Duodenal mucosa (tissue), 2 donors: ENCODE measurements at regions not wholly inside any gene's neighbourhood (a gene's known extent, or its start where the extent isn't known, plus 50 kb on each side); places are given as distances from the start of the nearest gene placed in this dataset.

ENCODE experiments used
- H3K27ac ChIP-seq: one replicate; pipeline ENCODE4 v1.7.0; 2013; ENCODE audit warnings: low read depth, low read length
- H3K27me3 ChIP-seq, 2 donors: one replicate each; pipeline ENCODE4 v1.7.0; 2013; ENCODE audit warnings: low read length in 2 of 2, control low read depth in 1 of 2; ENCODE audit not compliant: insufficient read depth in 2 of 2, control insufficient read depth in 1 of 2
- H3K36me3 ChIP-seq, 2 donors: one replicate each; pipeline ENCODE4 v1.7.0; 2013; ENCODE audit warnings: low read length in 2 of 2, control low read depth in 1 of 2; ENCODE audit not compliant: insufficient read depth in 2 of 2, control insufficient read depth in 1 of 2
- H3K4me1 ChIP-seq, 2 donors: one replicate each; pipeline ENCODE4 v1.7.0; 2013; ENCODE audit warnings: low read length in 2 of 2, control low read depth in 1 of 2; ENCODE audit not compliant: insufficient read depth in 2 of 2, control insufficient read depth in 1 of 2
- H3K4me3 ChIP-seq, 2 donors: one replicate each; pipeline ENCODE4 v1.7.0; 2013; ENCODE audit warnings: low read length in 2 of 2, low read depth in 1 of 2
- H3K9ac ChIP-seq, 2 donors: one replicate each; pipeline ENCODE4 v1.7.0; 2013; ENCODE audit warnings: low read length in 2 of 2, low read depth in 1 of 2
- H3K9me3 ChIP-seq, 2 donors: one replicate each; pipeline ENCODE4 v1.7.0; 2013; ENCODE audit warnings: low read length in 2 of 2, control low read depth in 1 of 2; ENCODE audit not compliant: control insufficient read depth in 1 of 2

DNA sequence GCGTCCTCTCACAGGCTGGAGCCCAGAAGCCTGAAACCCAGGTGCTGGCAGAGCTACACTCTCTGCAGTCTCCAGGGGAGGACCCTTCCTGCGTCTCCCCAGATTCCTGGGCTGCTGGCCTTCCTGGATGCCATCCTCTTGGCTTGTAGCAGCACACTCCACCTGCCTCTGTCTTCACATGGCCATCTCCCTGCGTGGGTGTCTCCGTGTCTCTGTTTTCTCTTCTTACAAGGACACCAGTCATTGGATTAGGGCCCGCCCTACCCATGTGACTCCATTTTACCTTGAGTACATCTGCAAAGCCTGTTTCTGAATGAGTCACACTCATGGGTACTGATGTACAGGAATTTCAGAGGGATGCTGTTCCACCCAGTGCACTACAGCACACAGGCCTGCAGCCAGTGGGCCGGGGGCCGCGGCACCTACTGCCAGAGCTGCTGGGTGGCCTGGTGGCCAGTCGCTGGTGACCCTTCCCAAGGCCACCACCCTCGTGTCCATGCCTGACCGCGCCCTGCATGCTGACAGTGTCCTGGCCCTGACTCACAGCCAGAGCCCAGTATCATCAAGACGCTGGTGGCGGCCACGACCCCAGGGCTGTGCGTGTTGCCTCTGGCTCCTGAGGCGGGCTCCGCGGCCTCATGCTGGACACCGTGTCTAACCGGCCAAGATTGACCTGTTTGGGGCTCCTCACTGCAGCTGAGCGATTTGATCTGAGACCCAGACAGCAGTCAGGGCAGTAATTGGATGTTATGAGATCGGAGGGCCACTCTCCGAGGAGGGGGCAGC lies 63.6 kb upstream of the NKX1-1 start:
- Histone ChIP-seq H3K27ac (no peak overlapping the region), H3K36me3 (no peaks in the 10 kb centered on the region), H3K9ac (no peak overlapping the region), H3K4me1 (no peaks in the 10 kb centered on the region), H3K4me3 (no peak overlapping the region), H3K9me3 (peaks cover 0 to 9% of the 10 kb centered on the region in 2 donors), H3K27me3 (peaks cover 15 to 16% of the 10 kb centered on the region in 2 donors)

DNA sequence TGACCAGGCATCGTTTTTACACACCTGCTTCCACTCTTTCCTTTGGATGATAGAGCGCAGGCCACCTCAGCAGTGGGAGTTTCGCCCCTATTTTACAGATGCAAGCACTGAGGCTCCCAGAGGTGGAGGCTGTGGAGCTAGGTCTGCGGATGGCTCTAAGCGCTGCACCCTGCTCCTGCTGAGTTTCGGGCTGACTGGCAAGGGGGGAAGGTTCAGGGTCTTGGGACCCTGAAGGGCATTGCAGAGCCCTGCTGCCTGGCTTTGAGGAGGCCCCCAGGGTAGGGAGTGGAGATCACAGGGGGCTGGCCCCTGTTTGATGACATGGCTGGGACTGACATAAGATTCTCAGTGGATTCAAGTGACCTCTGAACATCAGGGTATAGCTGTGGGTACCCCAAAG lies 62.8 kb upstream of the NKX1-1 start:
- no peak overlapping the region for H3K4me3 ChIP-seq
- no peaks in the 10 kb centered on the region for H3K4me1 ChIP-seq
- H3K27ac ChIP-seq, result no peak overlapping the region
- H3K27me3 ChIP-seq, result peaks cover 15 to 18% of the 10 kb centered on the region in 2 donors
- H3K9ac ChIP-seq, result no peak overlapping the region
- peaks cover 0 to 9% of the 10 kb centered on the region in 2 donors for H3K9me3 ChIP-seq
- H3K36me3 ChIP-seq, result no peaks in the 10 kb centered on the region

DNA sequence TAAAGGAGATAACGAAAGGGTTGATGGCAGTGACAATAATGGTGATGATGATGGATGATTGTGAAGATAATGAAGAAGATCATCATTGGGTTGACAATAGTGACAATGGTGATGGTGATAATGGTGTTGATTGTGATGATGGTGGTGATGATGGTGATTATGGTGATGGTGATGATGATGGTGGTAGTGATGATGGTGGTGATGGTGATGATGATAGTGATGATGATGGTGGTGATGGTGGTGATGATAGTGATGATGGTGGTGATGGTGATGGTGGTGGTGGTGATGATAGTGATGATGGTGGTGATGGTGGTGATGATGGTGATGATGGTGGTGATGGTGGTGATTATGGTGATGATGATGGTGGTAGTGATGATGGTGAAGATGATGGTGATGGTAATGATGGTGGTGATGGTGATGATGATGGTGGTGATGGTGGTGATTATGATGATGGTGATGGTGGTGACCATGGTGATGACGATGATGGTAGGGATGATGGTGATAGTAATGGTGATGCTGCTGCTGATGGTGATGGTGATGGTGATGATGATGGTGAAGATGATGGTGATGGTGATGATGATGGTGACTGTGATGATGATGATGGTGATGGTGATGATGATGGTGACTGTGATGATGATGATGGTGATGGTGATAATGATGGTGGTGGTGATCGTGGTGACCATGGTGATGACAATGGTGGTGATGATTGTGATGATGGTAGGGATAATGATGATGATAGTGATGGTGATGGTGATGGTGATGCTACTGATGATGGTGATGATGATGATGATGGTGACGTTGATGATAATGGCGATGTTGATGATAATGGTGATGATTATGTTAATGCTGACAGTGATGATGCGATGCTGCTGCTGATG lies 61.6 kb upstream of the NKX1-1 start:
- Histone ChIP-seq H3K9me3 (peaks cover 0 to 9% of the 10 kb centered on the region in 2 donors), H3K4me3 (no peak overlapping the region), H3K4me1 (no peaks in the 10 kb centered on the region), H3K27ac (no peak overlapping the region), H3K36me3 (no peaks in the 10 kb centered on the region), H3K27me3 (peaks cover 11 to 13% of the 10 kb centered on the region in 2 donors), H3K9ac (no peak overlapping the region)

DNA sequence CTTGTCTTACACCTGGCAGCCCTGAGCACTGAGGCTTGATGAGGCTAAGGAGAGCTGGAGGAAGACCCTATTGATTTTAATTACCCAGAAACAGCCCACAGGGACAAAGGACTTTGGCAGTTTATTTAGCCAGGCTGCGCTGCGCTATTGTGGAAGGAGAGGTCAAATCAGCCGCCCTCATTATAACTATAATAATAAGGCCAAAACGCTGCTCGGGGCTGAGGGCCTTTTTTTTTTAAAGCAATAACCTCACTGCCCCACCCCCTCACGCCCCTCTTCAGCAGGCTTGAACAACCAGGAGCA lies 60.6 kb upstream of the NKX1-1 start:
- Histone ChIP-seq H3K4me3 (no peak overlapping the region), H3K27me3 (peaks cover 7 to 9% of the 10 kb centered on the region in 2 donors), H3K4me1 (no peaks in the 10 kb centered on the region), H3K36me3 (no peaks in the 10 kb centered on the region), H3K9me3 (peaks cover 0 to 9% of the 10 kb centered on the region in 2 donors), H3K9ac (no peak overlapping the region), H3K27ac (no peak overlapping the region)

DNA sequence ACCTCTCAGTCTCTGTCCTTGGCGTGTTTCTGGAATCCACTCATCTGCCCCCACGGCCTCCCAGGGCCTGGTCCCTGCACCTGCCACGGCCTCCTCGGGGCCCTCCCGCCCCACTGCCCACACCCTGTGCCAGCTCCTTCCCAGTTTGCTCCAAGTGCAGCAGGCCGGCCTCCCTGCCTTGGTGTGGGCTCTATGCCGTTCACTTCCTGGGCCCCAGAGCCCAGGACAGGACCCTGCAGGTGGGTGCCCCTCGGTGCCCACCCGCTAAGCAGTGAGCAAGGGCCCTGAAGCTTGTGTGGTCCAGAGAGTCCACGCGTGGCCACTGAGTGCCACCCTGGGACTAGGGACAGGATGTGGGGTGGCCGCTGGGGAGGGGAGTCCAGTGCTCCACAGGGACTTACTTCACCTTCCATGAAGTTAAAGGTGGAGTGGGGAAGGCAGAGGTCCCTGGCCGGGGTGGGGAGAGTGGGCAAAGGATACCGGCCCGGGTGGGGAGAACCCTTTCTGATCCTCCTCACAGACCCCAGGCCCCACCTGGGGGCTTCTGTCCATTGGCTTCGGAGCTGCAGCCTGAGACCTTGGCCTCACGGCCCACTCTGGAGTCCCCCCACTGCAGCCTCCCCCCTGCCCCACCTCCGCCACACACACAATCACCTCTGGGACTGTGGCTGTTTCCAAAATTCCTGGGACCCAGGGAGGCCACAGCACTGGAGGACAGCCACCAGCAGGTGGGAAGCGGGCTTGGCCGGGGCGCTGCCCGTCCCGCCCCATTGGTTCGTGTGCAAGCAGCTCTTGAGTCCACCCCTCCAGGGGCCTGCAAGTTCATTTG lies 60.0 kb upstream of the NKX1-1 start:
- no peak overlapping the region for H3K27ac ChIP-seq
- peaks cover 0 to 9% of the 10 kb centered on the region in 2 donors for H3K9me3 ChIP-seq
- no peak overlapping the region for H3K4me3 ChIP-seq
- no peaks in the 10 kb centered on the region for H3K36me3 ChIP-seq
- no peak overlapping the region for H3K9ac ChIP-seq
- H3K4me1 ChIP-seq, result no peaks in the 10 kb centered on the region
- peaks cover 4 to 10% of the 10 kb centered on the region in 2 donors for H3K27me3 ChIP-seq

- H3K4me1 ChIP-seq, result no peaks in the 10 kb centered on the region
- peaks cover 0 to 12% of the 10 kb centered on the region in 2 donors for H3K27me3 ChIP-seq
- H3K36me3 ChIP-seq, result no peaks in the 10 kb centered on the region
- peaks cover 0 to 9% of the 10 kb centered on the region in 2 donors for H3K9me3 ChIP-seq
- no peak overlapping the region for H3K9ac ChIP-seq
- H3K4me3 ChIP-seq, result no peak overlapping the region
- no peak overlapping the region for H3K27ac ChIP-seq
Observed at GRCh38 chr4:1465173-1466033, 59.2 kb upstream of the NKX1-1 start.

DNA sequence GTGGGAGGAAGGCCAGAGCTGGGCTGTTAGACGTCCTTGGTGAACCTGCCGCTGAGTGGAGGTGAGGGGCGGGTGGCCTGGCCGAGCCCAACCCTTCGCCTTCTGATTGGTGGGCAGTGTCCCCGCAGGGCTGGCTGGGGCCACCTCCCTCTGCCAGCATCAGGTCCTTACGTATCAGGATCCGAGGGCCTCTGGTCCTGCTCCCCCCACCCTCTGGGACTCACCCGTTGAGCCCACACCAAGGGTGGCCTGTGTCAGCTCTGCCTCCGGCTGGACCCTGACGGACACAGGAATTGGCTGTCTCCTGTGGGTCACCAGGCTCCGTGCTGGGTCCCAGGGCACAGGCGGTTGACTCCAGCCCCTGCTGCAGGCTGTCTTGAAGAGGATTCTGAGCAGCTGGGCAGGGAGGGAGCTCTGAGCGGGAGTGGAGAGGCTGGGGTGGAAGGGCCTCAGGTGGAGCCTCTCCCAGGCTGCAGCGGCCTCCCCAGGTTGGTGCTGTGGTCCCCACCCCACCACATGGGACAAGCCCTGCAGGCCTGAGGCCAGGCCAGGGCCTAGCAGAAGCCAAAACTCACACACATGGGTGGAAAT lies 58.4 kb upstream of the NKX1-1 start:
- H3K9ac ChIP-seq, result no peak overlapping the region
- H3K27me3 ChIP-seq, result peaks cover under 1 to 14% of the 10 kb centered on the region in 2 donors
- H3K9me3 ChIP-seq, result peaks cover 0 to 9% of the 10 kb centered on the region in 2 donors
- no peak overlapping the region for H3K4me3 ChIP-seq
- H3K27ac ChIP-seq, result no peak overlapping the region
- H3K36me3 ChIP-seq, result no peaks in the 10 kb centered on the region
- H3K4me1 ChIP-seq, result no peaks in the 10 kb centered on the region

DNA sequence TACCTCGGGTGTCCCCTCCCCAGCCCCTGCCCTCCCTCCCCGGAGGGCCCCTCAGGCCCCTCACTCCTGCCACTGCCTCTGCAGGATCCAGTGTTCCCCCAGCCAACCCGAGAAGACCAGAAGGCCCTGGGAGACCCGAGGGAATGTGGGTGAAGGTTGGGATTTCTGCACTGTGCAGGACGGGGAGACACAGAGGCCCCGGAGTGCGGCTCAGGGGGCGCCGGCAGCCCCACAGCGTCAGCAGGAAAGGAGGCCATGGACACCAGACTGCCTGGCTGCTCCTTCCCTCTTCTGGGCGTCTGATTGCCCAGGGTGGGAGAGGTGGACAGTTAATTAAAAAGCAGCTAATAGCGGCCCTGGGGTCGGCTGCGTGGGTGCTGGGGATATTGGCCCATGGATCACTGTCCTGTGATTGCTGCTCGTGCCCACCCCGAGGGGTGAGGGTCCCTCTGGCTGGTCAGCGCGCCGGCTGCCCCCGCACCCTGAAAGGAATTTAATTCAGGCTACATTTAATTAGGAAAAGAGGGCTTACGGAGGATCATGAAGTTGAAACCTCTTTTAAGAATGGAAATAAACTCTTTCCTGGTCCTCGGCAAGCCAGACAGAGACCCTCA lies 57.8 kb upstream of the NKX1-1 start:
- H3K36me3 ChIP-seq, result no peaks in the 10 kb centered on the region
- H3K9me3 ChIP-seq, result peaks cover 0 to 9% of the 10 kb centered on the region in 2 donors
- H3K9ac ChIP-seq, result no peak overlapping the region
- H3K4me1 ChIP-seq, result no peaks in the 10 kb centered on the region
- no peak overlapping the region for H3K4me3 ChIP-seq
- H3K27me3 ChIP-seq, result peaks cover 4 to 18% of the 10 kb centered on the region in 2 donors
- no peak overlapping the region for H3K27ac ChIP-seq
